ENCODE measurements at regions not wholly inside any gene's neighbourhood (a gene's known extent, or its start where the extent isn't known, plus 50 kb on each side); places are given as distances from the start of the nearest gene placed in this dataset.

GRCh38 chr2:126504949-126505348 is 151.0 kb upstream of the GYPC start:
- no peak overlapping the region for H3K27ac ChIP-seq (ENCODE audit: control insufficient read depth, insufficient read depth)
- no peak overlapping the region for H3K4me3 ChIP-seq
- ChIA-PET CTCF (no interaction called here), POLR2A (no interaction called here), RAD21 (ENCODE audit: unreplicated experiment) (no interaction called here), SMC1A (ENCODE audit: uncharacterized antibody, unreplicated experiment) (interaction anchor here (1.3 kb wide), 1 partner anchor 272 kb away, joined by 3 read pairs; no protein-coding TSS in a partner anchor)
- no peaks in the 10 kb centered on the region for H3K27me3 ChIP-seq (replicated peaks in 1 of 2; ENCODE audit: control insufficient read depth in 2 of 2, insufficient read depth in 2 of 2, low read length in 1 of 2)
- no peak for ATAC-seq
- no peak overlapping the region for H2AFZ ChIP-seq (ENCODE audit: control insufficient read depth, low read depth, low read length)
- no TSS peak for BruUV-seq (replicated peaks)
- TF ChIP-seq HDAC2 (IDR thresholded peaks at IDR 0.05) (no peak), PML (IDR thresholded peaks at IDR 0.05; ENCODE audit: low read length) (no peak), BMI1 (IDR thresholded peaks at IDR 0.05; ENCODE audit: borderline replicate concordance) (no peak), MXI1 (IDR thresholded peaks at IDR 0.05; ENCODE audit: low read depth, low read length) (no peak), CHD4 (IDR thresholded peaks at IDR 0.05) (no peak), SPI1 (IDR thresholded peaks at IDR 0.05; ENCODE audit: borderline replicate concordance, insufficient read depth, low read depth, low read length) (no peak), RCOR1 (conservative IDR thresholded peaks at IDR 0.05; ENCODE audit: low read depth, low read length) (no peak), ZNF274 (IDR thresholded peaks at IDR 0.05; ENCODE audit: insufficient read depth, insufficient read length) (no peak), FOXK2 (IDR thresholded peaks at IDR 0.05) (no peak), CBX5 (IDR thresholded peaks at IDR 0.05; ENCODE audit: low read depth) (no peak), MEF2A (IDR thresholded peaks at IDR 0.05; ENCODE audit: insufficient read depth, low read depth, low read length) (no peak), IRF4 (IDR thresholded peaks at IDR 0.05; ENCODE audit: low read depth, low read length) (no peak), IKZF1 (conservative IDR thresholded peaks at IDR 0.05) (no peak), ZZZ3 (IDR thresholded peaks at IDR 0.05; ENCODE audit: control insufficient read depth, insufficient read length, low read depth) (no peak), POLR2AphosphoS5 (IDR thresholded peaks at IDR 0.05; ENCODE audit: low read length) (no peak), SUZ12 (IDR thresholded peaks at IDR 0.05; ENCODE audit: unreplicated experiment) (no peak), RFX5 (IDR thresholded peaks at IDR 0.05; ENCODE audit: low read depth, low read length) (no peak)
- no peaks in the 10 kb centered on the region for H3K9me3 ChIP-seq (replicated peaks; ENCODE audit: control insufficient read depth, insufficient read depth, low read length)
- FAIRE-seq = no peak
- in situ Hi-C loops (cut with MboI) (no loop called here), intact Hi-C loops (cut with micrococcal nuclease; ENCODE audit: unreplicated experiment) (no loop called here)
- 88% methylated on average over 1 of the region's 1 CpG for WGBS (ENCODE audit: insufficient coverage, insufficient replicate concordance, low lambda C conversion rate, missing lambda C conversion rate)
- no peak overlapping the region for H3K4me2 ChIP-seq (ENCODE audit: control insufficient read depth, insufficient read depth)
- no peak for DNase-seq (ENCODE audit: low read depth, low spot score)
- no peak overlapping the region for H3K9ac ChIP-seq (ENCODE audit: control insufficient read depth, insufficient read depth, low read length)
- H4K20me1 ChIP-seq (ENCODE audit: control insufficient read depth, insufficient read depth) = no peaks in the 10 kb centered on the region
- no peaks in the 10 kb centered on the region for H3K36me3 ChIP-seq (ENCODE audit: control insufficient read depth in 2 of 2, insufficient read depth in 2 of 2, low read length in 1 of 2)
- no peaks in the 10 kb centered on the region for H3K4me1 ChIP-seq (ENCODE audit: control insufficient read depth, insufficient read depth, low read length)
- H3K79me2 ChIP-seq (ENCODE audit: control insufficient read depth, insufficient read depth, low read length) = no peaks in the 10 kb centered on the region

Measured in GM12878 (cell line).